DOHH2 (cell line): ENCODE measurements at regions not wholly inside any gene's neighbourhood (a gene's known extent, or its start where the extent isn't known, plus 50 kb on each side); places are given as distances from the start of the nearest gene placed in this dataset.

ENCODE experiments used
- H3F3A ChIP-seq: fragments of 200-600 bp; sonication (generic), shearing (Covaris generic); 2 replicates; pipeline ENCODE4 v1.6.0; 2016; ENCODE audit warnings: antibody characterized with exemption, mild to moderate bottlenecking; ENCODE audit not compliant: control insufficient read depth, insufficient read depth
- H3K27ac ChIP-seq: fragments of 200-600 bp; sonication (generic); 2 replicates; pipeline ENCODE4 v1.5.1; 2014; ENCODE audit warnings: low read depth, mild to moderate bottlenecking, low read length, moderate library complexity
- H3K27me3 ChIP-seq: fragments of 200-600 bp; sonication (generic); 2 replicates; pipeline ENCODE4 v1.6.1; 2014; ENCODE audit warnings: mild to moderate bottlenecking, low read length, mixed read lengths; ENCODE audit not compliant: control insufficient read depth
- H3K36me3 ChIP-seq: fragments of 200-600 bp; sonication (generic); 2 replicates; pipeline ENCODE4 v1.6.1; 2014; ENCODE audit warnings: mild to moderate bottlenecking, low read length, moderate library complexity, mixed read lengths; ENCODE audit not compliant: control insufficient read depth
- H3K4me1 ChIP-seq: fragments of 200-600 bp; sonication (generic); 2 replicates; pipeline ENCODE4 v1.6.1; 2014; ENCODE audit warnings: mild to moderate bottlenecking, low read length, mixed read lengths; ENCODE audit not compliant: control insufficient read depth
- H3K4me2 ChIP-seq: fragments of 200-600 bp; sonication (generic); 2 replicates; pipeline ENCODE4 v1.6.0; 2014; ENCODE audit warnings: mild to moderate bottlenecking, low read length, moderate library complexity
- H3K4me3 ChIP-seq: fragments of 200-600 bp; sonication (generic); 2 replicates; pipeline ENCODE4 v1.5.1; 2014; ENCODE audit warnings: mild to moderate bottlenecking, low read length, mixed read lengths
- H3K79me2 ChIP-seq: fragments of 200-600 bp; sonication (generic); 2 replicates; pipeline ENCODE4 v1.6.1; 2014; ENCODE audit warnings: mild to moderate bottlenecking, low read length, mixed read lengths; ENCODE audit not compliant: control insufficient read depth
- H3K9me2 ChIP-seq: fragments of 200-600 bp; sonication (generic); replicated peaks from 2 replicates; pipeline ENCODE4 v1.6.1; 2014; ENCODE audit warnings: mild to moderate bottlenecking, low read length, mixed read lengths; ENCODE audit not compliant: control insufficient read depth
- H3K9me3 ChIP-seq: fragments of 200-600 bp; sonication (generic); 2 replicates; pipeline ENCODE4 v1.6.1; 2014; ENCODE audit warnings: antibody characterized with exemption, low read length, mixed read lengths; ENCODE audit not compliant: control insufficient read depth, insufficient read depth
- H4K20me1 ChIP-seq: fragments of 200-600 bp; sonication (generic); 2 replicates; pipeline ENCODE4 v1.6.0; 2014; ENCODE audit warnings: low read depth, mild to moderate bottlenecking, antibody characterized with exemption, low read length, moderate library complexity; ENCODE audit not compliant: control insufficient read depth, insufficient read depth
- EZH2phosphoT487 ChIP-seq: fragments of 200-600 bp; sonication (generic); IDR thresholded peaks from 2 replicates; pipeline ENCODE4 v1.6.1; 2017; ENCODE audit warnings: borderline replicate concordance, mild to moderate bottlenecking, antibody characterized with exemption, low read length, moderate library complexity, mixed read lengths
- TF ChIP-seq, protein P1 (sequence below): fragments of 200-600 bp; sonication (generic); IDR thresholded peaks from one replicate; pipeline ENCODE4 v1.5.1; 2014; ENCODE audit warnings: antibody characterized with exemption, mild to moderate bottlenecking, low read depth, low read length; ENCODE audit not compliant: poor library complexity, severe bottlenecking

DNA sequence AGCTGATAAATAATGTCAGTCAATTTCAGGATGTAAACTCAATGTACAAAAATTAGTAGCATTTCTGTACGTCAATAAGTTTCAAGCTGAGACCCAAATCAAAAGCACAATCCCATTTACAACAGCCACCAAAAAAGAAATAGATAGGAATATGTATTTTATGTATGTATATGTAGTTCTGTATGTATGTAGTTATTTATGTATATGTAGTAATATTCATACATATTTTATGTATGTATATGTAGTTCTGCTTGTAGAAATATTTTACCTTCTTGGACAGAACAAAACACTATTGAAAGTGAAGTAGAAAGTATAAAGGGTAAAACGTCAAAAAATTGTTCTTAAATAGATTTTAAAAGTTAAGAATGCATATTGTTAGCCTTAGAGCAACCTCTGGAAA lies 591.0 kb upstream of the SETBP1 start:
- H3K4me1 ChIP-seq, result no peaks in the 10 kb centered on the region

DNA sequence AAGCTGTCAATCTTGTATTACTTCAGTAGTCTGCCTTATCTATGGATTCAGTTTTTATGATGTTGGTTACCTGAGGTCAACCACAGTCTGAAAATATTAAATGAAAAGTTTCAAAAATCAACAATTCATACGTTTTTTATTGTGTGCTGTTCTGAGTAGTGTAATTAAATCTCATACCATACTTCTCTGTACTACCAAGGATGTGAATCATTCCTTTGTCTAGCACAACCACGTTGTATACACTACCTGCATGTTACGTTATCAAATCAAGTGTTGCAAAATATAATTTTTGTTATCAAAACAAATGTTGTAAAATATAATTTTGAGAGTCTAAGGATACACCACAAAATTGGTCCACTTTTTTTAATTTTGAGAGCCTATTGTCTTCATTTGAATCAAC lies 590.2 kb upstream of the SETBP1 start:
- H3K4me1 ChIP-seq, result no peaks in the 10 kb centered on the region
- no peaks in the 10 kb centered on the region for H3K36me3 ChIP-seq
- no peaks in the 10 kb centered on the region for H3K79me2 ChIP-seq
- no peaks in the 10 kb centered on the region for H3K9me3 ChIP-seq
- H3K27me3 ChIP-seq, result no peaks in the 10 kb centered on the region
- no peaks in the 10 kb centered on the region for H3K9me2 ChIP-seq
- TF ChIP-seq, protein P1, sequence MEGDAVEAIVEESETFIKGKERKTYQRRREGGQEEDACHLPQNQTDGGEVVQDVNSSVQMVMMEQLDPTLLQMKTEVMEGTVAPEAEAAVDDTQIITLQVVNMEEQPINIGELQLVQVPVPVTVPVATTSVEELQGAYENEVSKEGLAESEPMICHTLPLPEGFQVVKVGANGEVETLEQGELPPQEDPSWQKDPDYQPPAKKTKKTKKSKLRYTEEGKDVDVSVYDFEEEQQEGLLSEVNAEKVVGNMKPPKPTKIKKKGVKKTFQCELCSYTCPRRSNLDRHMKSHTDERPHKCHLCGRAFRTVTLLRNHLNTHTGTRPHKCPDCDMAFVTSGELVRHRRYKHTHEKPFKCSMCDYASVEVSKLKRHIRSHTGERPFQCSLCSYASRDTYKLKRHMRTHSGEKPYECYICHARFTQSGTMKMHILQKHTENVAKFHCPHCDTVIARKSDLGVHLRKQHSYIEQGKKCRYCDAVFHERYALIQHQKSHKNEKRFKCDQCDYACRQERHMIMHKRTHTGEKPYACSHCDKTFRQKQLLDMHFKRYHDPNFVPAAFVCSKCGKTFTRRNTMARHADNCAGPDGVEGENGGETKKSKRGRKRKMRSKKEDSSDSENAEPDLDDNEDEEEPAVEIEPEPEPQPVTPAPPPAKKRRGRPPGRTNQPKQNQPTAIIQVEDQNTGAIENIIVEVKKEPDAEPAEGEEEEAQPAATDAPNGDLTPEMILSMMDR, result no peak
- TF ChIP-seq EZH2phosphoT487, result no peak
- no peak overlapping the region for H3K4me3 ChIP-seq
- H3K27ac ChIP-seq, result no peak overlapping the region
- H4K20me1 ChIP-seq, result no peaks in the 10 kb centered on the region
- H3K4me2 ChIP-seq, result no peak overlapping the region
- H3F3A ChIP-seq, result no peaks in the 10 kb centered on the region

More for the DNA sequence above, 591.0 kb upstream of the SETBP1 start:
- no peaks in the 10 kb centered on the region for H3K27me3 ChIP-seq
- no peaks in the 10 kb centered on the region for H3K79me2 ChIP-seq
- H4K20me1 ChIP-seq, result no peaks in the 10 kb centered on the region
- H3K36me3 ChIP-seq, result no peaks in the 10 kb centered on the region
- H3K27ac ChIP-seq, result no peak overlapping the region
- no peaks in the 10 kb centered on the region for H3F3A ChIP-seq
- no peaks in the 10 kb centered on the region for H3K9me3 ChIP-seq
- TF ChIP-seq EZH2phosphoT487, result no peak
- TF ChIP-seq, protein P1, result no peak
- no peak overlapping the region for H3K4me3 ChIP-seq
- H3K9me2 ChIP-seq, result no peaks in the 10 kb centered on the region
- no peak overlapping the region for H3K4me2 ChIP-seq

DNA sequence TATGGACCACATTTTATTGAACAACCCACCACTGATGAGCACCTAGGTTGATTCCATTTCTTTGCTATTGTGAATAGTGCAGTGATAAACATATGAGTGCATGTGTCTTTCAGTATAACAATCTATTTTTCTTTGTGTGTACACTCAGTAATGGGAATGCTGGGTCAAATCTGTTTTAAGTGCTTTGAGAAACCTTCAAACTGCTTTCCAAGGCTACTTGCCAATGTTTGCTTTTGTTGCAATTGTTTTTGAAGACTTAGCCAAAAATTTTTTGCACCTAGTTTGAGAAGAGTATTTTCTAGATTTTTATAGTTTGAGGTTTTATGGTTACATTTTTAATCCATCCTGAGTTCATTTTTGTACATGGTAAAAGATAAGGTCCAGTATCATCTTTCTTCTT lies 587.4 kb upstream of the SETBP1 start:
- TF ChIP-seq, protein P1, result no peak
- no peak for TF ChIP-seq EZH2phosphoT487
- H3K4me3 ChIP-seq, result no peak overlapping the region
- no peaks in the 10 kb centered on the region for H3K9me3 ChIP-seq
- no peaks in the 10 kb centered on the region for H3K4me1 ChIP-seq
- no peaks in the 10 kb centered on the region for H3F3A ChIP-seq
- H3K27me3 ChIP-seq, result no peaks in the 10 kb centered on the region
- H3K36me3 ChIP-seq, result no peaks in the 10 kb centered on the region
- no peaks in the 10 kb centered on the region for H3K9me2 ChIP-seq
- H3K79me2 ChIP-seq, result no peaks in the 10 kb centered on the region
- no peak overlapping the region for H3K27ac ChIP-seq
- H3K4me2 ChIP-seq, result no peak overlapping the region
- no peaks in the 10 kb centered on the region for H4K20me1 ChIP-seq

DNA sequence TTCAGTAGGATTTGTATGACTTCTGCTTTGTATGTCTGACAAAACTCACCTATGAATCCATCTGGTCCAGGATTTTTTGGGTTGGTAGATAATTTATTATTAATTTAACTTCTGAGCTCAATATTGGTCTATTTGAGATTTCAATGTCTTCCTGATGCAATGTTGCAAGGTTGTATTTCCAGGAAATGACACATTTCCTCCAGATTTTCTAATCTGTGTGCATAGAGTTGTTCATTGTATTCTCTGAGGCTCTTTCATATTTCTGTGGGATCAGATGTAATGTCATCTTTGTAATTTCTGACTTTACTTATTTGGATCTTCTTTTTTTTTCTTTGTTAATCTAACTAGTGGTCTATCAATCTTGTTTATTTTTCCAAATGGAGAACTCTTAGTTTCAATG lies 584.7 kb upstream of the SETBP1 start:
- Histone ChIP-seq H3K9me2 (no peaks in the 10 kb centered on the region), H3K9me3 (no peaks in the 10 kb centered on the region), H3K79me2 (no peaks in the 10 kb centered on the region), H3K36me3 (no peaks in the 10 kb centered on the region), H3K4me1 (no peaks in the 10 kb centered on the region), H3K27me3 (no peaks in the 10 kb centered on the region), H3F3A (no peaks in the 10 kb centered on the region), H4K20me1 (no peaks in the 10 kb centered on the region), H3K4me3 (no peak overlapping the region), H3K27ac (no peak overlapping the region), H3K4me2 (no peak overlapping the region)
- TF ChIP-seq, protein P1, result no peak
- no peak for TF ChIP-seq EZH2phosphoT487
